GM12873 (cell line): ENCODE measurements at regions not wholly inside any gene's neighbourhood (a gene's known extent, or its start where the extent isn't known, plus 50 kb on each side); places are given as distances from the start of the nearest gene placed in this dataset.

Experiments
- TF ChIP-seq, protein P1 (sequence below): IDR thresholded peaks from 2 replicates; pipeline ENCODE4 v1.5.1; 2012; ENCODE audit warnings: low read depth, mild to moderate bottlenecking, moderate library complexity, low read length, control low read depth; ENCODE audit not compliant: insufficient read depth; ENCODE audit errors: missing control alignments

- TF ChIP-seq, protein P1, sequence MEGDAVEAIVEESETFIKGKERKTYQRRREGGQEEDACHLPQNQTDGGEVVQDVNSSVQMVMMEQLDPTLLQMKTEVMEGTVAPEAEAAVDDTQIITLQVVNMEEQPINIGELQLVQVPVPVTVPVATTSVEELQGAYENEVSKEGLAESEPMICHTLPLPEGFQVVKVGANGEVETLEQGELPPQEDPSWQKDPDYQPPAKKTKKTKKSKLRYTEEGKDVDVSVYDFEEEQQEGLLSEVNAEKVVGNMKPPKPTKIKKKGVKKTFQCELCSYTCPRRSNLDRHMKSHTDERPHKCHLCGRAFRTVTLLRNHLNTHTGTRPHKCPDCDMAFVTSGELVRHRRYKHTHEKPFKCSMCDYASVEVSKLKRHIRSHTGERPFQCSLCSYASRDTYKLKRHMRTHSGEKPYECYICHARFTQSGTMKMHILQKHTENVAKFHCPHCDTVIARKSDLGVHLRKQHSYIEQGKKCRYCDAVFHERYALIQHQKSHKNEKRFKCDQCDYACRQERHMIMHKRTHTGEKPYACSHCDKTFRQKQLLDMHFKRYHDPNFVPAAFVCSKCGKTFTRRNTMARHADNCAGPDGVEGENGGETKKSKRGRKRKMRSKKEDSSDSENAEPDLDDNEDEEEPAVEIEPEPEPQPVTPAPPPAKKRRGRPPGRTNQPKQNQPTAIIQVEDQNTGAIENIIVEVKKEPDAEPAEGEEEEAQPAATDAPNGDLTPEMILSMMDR: no peak
These were observed 134.7 kb upstream of the TNPO1 start for GRCh38 chr5:72681781-72682180.

DNA sequence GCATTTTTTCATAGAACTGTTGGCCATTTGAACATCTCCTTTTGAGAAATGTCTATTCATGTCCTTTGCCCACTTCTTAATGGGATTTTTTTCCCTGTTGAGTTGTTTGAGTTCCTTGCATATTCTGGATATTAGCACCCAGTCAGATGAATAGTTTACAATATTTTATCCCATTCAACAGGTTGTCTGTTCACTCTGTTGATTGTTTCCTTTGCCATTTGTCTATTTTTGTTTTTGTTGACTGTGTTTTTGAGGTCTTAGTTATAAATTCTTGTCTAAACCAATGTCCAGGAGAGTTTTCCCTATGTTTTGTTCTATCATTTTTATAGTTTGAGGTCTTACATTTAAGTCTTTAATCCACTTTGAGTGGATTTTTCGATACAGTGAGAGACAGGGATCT is 139.0 kb upstream of the TNPO1 start:
- TF ChIP-seq, protein P1: no peak

- TF ChIP-seq, protein P1: no peak
These were observed 142.8 kb upstream of the TNPO1 start for GRCh38 chr5:72673623-72674022.

- TF ChIP-seq, protein P1: no peak
These were observed 143.3 kb upstream of the TNPO1 start for GRCh38 chr5:72673180-72673579.

- TF ChIP-seq, protein P1: no peak
These were observed 148.8 kb upstream of the TNPO1 start for GRCh38 chr5:72667708-72668107.

DNA sequence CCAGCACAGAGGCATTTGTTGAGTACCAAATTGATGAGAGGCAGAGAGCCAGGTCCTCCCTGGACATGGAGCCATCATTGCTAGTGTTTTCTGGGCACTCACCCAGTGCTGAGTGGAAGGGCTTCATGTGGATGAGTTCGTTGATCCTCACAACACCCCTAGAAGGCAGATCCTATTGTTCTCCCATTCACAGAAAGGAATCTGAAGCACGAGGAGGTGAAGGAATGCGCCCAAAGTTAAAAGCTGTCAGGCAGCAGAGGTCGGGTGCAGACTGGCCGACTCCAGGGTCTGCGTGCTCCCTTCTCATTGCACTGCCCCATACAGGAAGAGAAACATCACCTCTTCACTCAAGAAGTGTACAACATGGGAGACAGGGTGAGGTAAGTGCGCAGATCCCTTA is 153.5 kb upstream of the TNPO1 start:
- TF ChIP-seq, protein P1: no peak

- TF ChIP-seq, protein P1: no peak
These were observed 154.2 kb upstream of the TNPO1 start for GRCh38 chr5:72662305-72662704.
